Hepatocyte (in vitro differentiated cells): ENCODE measurements at regions not wholly inside any gene's neighbourhood (a gene's known extent, or its start where the extent isn't known, plus 50 kb on each side); places are given as distances from the start of the nearest gene placed in this dataset.

Experiments used
- DNase-seq: peaks from one replicate; pipeline ENCODE4 v3.0.0-alpha.2; 2016; ENCODE audit warnings: low spot score
- H2AFZ ChIP-seq: fragments of 200-600 bp; sonication (generic); 2 replicates; pipeline ENCODE4 v1.6.0; 2016; ENCODE audit warnings: antibody characterized with exemption, mild to moderate bottlenecking
- H3K27ac ChIP-seq: fragments of 200-600 bp; sonication (generic); 2 replicates; pipeline ENCODE4 v1.5.1; 2016; ENCODE audit warnings: mild to moderate bottlenecking
- H3K27me3 ChIP-seq: fragments of 200-600 bp; sonication (generic); 2 replicates; pipeline ENCODE4 v1.6.1; 2016
- H3K36me3 ChIP-seq: fragments of 200-600 bp; sonication (generic); replicated peaks from 2 replicates; pipeline ENCODE4 v1.5.1; 2016; ENCODE audit warnings: low read depth; ENCODE audit not compliant: insufficient read depth
- H3K4me1 ChIP-seq: fragments of 200-600 bp; sonication (generic); 2 replicates; pipeline ENCODE4 v1.5.1; 2016; ENCODE audit warnings: mild to moderate bottlenecking, moderate library complexity; ENCODE audit not compliant: insufficient read depth
- H3K4me2 ChIP-seq: fragments of 200-600 bp; sonication (generic); 2 replicates; pipeline ENCODE4 v1.6.0; 2016
- H3K4me3 ChIP-seq: fragments of 200-600 bp; sonication (generic); 2 replicates; pipeline ENCODE4 v1.5.1; 2016; ENCODE audit warnings: mild to moderate bottlenecking
- H3K79me2 ChIP-seq: fragments of 200-600 bp; sonication (generic); 2 replicates; pipeline ENCODE4 v1.6.0; 2017; ENCODE audit warnings: mild to moderate bottlenecking
- H3K9me2 ChIP-seq: fragments of 200-600 bp; sonication (generic); replicated peaks from 2 replicates; pipeline ENCODE4 v1.6.0; 2017; ENCODE audit warnings: mild to moderate bottlenecking; ENCODE audit not compliant: insufficient read depth
- H3K9me3 ChIP-seq: fragments of 200-600 bp; sonication (generic); 2 replicates; pipeline ENCODE4 v1.5.1; 2016; ENCODE audit warnings: low read depth, mild to moderate bottlenecking
- H4K20me1 ChIP-seq: fragments of 200-600 bp; sonication (generic); 2 replicates; pipeline ENCODE4 v1.6.0; 2016; ENCODE audit warnings: mild to moderate bottlenecking; ENCODE audit not compliant: insufficient read depth, poor library complexity, severe bottlenecking
- CTCF ChIP-seq: fragments of 200-600 bp; sonication (generic); IDR thresholded peaks from 2 replicates; pipeline ENCODE4 v1.5.1; 2016; ENCODE audit warnings: antibody characterized with exemption, mild to moderate bottlenecking; ENCODE audit not compliant: poor library complexity
- EZH2 ChIP-seq: fragments of 200-600 bp; sonication (generic); IDR thresholded peaks from 2 replicates; pipeline ENCODE4 v1.6.1; 2016; ENCODE audit warnings: antibody characterized with exemption, mild to moderate bottlenecking, borderline replicate concordance
- EZH2phosphoT487 ChIP-seq: fragments of 200-600 bp; sonication (generic); IDR thresholded peaks from one replicate; pipeline ENCODE4 v1.6.1; 2018; ENCODE audit warnings: antibody characterized with exemption, mild to moderate bottlenecking, low read depth, moderate library complexity; ENCODE audit not compliant: unreplicated experiment, severe bottlenecking
- WGBS: methylation state at CpG from one replicate; pipeline ENCODE4 v1.1.6; 2016; ENCODE audit warnings: low lambda C conversion rate; ENCODE audit errors: missing lambda C conversion rate; 5-methylcytosine and 5-hydroxymethylcytosine counted together

- 65% methylated on average over 4 of the region's 4 CpGs for WGBS
Observed at GRCh38 chr4:153093802-153094201, 110.4 kb upstream of the TRIM2 start.

GRCh38 chr4:153094435-153094834 is 109.8 kb upstream of the TRIM2 start:
- Histone ChIP-seq H3K79me2 (no peaks in the 10 kb centered on the region), H2AFZ (no peak overlapping the region), H3K36me3 (no peaks in the 10 kb centered on the region), H3K27ac (no peak overlapping the region), H3K9me2 (no peaks in the 10 kb centered on the region), H3K4me1 (no peaks in the 10 kb centered on the region), H3K27me3 (no peaks in the 10 kb centered on the region), H4K20me1 (no peaks in the 10 kb centered on the region), H3K9me3 (no peaks in the 10 kb centered on the region), H3K4me2 (no peak overlapping the region), H3K4me3 (no peak overlapping the region)
- WGBS: 95% methylated on average over 3 of the region's 3 CpGs
- DNase-seq: no peak
- TF ChIP-seq EZH2phosphoT487: no peak
- no peak for TF ChIP-seq CTCF
- no peak for TF ChIP-seq EZH2

More at GRCh38 chr4:153093802-153094201, 110.4 kb upstream of the TRIM2 start:
- Histone ChIP-seq H3K9me3 (no peaks in the 10 kb centered on the region), H3K79me2 (no peaks in the 10 kb centered on the region), H3K4me3 (no peak overlapping the region), H3K27ac (no peak overlapping the region), H2AFZ (no peak overlapping the region), H3K27me3 (no peaks in the 10 kb centered on the region), H4K20me1 (no peaks in the 10 kb centered on the region), H3K4me1 (no peaks in the 10 kb centered on the region), H3K36me3 (no peaks in the 10 kb centered on the region), H3K4me2 (no peak overlapping the region), H3K9me2 (no peaks in the 10 kb centered on the region)
- DNase-seq: no peak
- no peak for TF ChIP-seq EZH2
- no peak for TF ChIP-seq EZH2phosphoT487
- no peak for TF ChIP-seq CTCF

GRCh38 chr4:153095448-153096204 is 108.6 kb upstream of the TRIM2 start:
- TF ChIP-seq CTCF: no peak
- no peak for TF ChIP-seq EZH2phosphoT487
- Histone ChIP-seq H3K9me2 (no peaks in the 10 kb centered on the region), H2AFZ (no peak overlapping the region), H4K20me1 (no peaks in the 10 kb centered on the region), H3K27ac (no peak overlapping the region), H3K36me3 (no peaks in the 10 kb centered on the region), H3K27me3 (no peaks in the 10 kb centered on the region), H3K4me3 (no peak overlapping the region), H3K79me2 (no peaks in the 10 kb centered on the region), H3K9me3 (no peaks in the 10 kb centered on the region), H3K4me2 (no peak overlapping the region), H3K4me1 (no peaks in the 10 kb centered on the region)
- DNase-seq: no peak
- 86% methylated on average over 14 of the region's 14 CpGs for whole genome bisulfite sequencing

- no peaks in the 10 kb centered on the region for H3K4me1 ChIP-seq
- no peak for TF ChIP-seq CTCF
- TF ChIP-seq EZH2phosphoT487: no peak
- no peak for TF ChIP-seq EZH2
- WGBS: 86% methylated on average over 3 of the region's 3 CpGs
- H3K9me3 ChIP-seq: no peaks in the 10 kb centered on the region
- no peak overlapping the region for H3K4me2 ChIP-seq
- H3K9me2 ChIP-seq: no peaks in the 10 kb centered on the region
- H3K36me3 ChIP-seq: no peaks in the 10 kb centered on the region
- no peak overlapping the region for H2AFZ ChIP-seq
- H3K79me2 ChIP-seq: no peaks in the 10 kb centered on the region
- no peaks in the 10 kb centered on the region for H3K27me3 ChIP-seq
- no peaks in the 10 kb centered on the region for H4K20me1 ChIP-seq
- H3K4me3 ChIP-seq: no peak overlapping the region
- no peak overlapping the region for H3K27ac ChIP-seq
- DNase-seq: no peak
Observed at GRCh38 chr4:153096344-153096743, 107.9 kb upstream of the TRIM2 start.
